GM19438 (cell line): ENCODE measurements at regions not wholly inside any gene's neighbourhood (a gene's known extent, or its start where the extent isn't known, plus 50 kb on each side); places are given as distances from the start of the nearest gene placed in this dataset.
"Not testable (repeated sequence)": the region's sequence is repeated elsewhere in the genome, so short reads cannot be mapped to it uniquely, and the experiment has no call there.

Experiments
- ATAC-seq: cut with Tn5 transposase; IDR thresholded peaks from one replicate; pipeline ENCODE4 v1.9.1; 2021; ENCODE audit warnings: low read depth; ENCODE audit not compliant: unreplicated experiment

GRCh38 chr6:131488780-131489179, 84.2 kb upstream of the ARG1 start:
- no peak for ATAC-seq

- no peak for ATAC-seq
Measured at GRCh38 chr6:131490441-131490840, 82.6 kb upstream of the ARG1 start.

- no peak for ATAC-seq
Measured at GRCh38 chr6:131492932-131493573, 80.0 kb upstream of the ARG1 start.

- not testable (repeated sequence) for ATAC-seq
Measured at GRCh38 chr6:131504387-131504786, 68.6 kb upstream of the ARG1 start.

GRCh38 chr6:131510094-131510493, 62.9 kb upstream of the ARG1 start:
- peak; percentile 97 for ATAC-seq

- ATAC-seq = no peak
Measured at GRCh38 chr6:131510591-131510990, 62.4 kb upstream of the ARG1 start.

GRCh38 chr6:131519670-131520436, 53.2 kb upstream of the ARG1 start:
- peak; percentile 93 for ATAC-seq
